ENCODE measurements at regions not wholly inside any gene's neighbourhood (a gene's known extent, or its start where the extent isn't known, plus 50 kb on each side); places are given as distances from the start of the nearest gene placed in this dataset.

GRCh38 chr13:47418206-47418920 is 521.5 kb upstream of the HTR2A start:
- no peak for DNase-seq

DNA sequence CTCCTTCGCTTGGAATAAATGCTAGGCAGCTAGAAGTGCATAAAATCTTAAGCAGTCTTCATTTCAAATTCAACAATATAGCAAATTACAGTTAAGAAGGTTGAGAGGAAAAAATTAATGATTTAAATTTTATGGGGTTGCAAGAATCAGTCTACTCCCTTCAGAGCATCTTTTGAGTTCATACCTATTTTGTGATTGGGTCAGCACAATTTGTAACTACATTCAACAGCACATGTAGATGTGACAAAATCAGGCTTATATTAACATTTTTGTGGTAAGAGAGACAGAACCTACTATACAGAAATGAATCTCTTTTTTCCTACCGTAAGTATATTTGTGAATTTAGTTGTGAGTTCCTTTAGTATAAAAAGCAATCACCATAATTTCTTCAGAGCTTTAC is 520.6 kb upstream of the HTR2A start:
- DNase-seq, result no peak

DNA sequence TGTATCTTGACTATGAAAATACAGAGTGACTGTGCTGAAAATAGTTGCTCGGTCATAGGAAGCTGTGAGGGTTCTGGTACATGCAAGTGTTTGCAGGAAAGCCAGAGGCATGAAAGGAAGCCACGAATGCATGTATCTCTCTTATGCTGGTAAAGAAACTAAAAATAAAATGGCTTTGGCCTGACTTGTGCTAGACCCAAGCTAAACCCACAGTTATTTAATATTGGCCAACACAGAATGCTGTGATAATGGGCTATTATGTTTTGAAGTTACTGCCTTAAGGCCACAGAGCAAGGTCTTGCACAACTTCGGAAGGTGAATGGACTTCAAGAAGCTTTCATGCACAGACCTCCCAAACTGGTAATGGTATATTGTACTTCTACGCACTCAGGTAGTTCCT is 518.2 kb upstream of the HTR2A start:
- no peak for DNase-seq

DNA sequence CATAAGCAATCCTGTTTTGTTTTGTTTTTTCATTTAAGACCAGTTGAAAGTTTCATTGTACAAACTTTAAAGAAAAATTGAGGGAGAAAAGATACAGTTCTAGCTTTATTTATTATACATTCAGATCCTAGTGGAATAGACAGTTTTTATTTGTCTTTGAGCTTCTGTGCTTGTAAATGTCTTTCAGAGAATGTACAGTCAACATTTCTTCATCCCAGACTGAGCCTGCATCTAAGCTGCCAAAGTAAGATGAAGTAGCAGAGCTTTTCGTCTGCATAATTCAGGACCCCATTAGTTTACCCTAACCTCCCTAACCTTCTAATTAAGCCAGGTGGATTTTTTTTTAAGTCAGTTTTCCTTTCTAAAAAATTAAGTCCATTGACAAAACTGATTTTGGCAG is 516.7 kb upstream of the HTR2A start:
- DNase-seq, result no peak

GRCh38 chr13:47413112-47413511 is 516.3 kb upstream of the HTR2A start:
- DNase-seq, result no peak

GRCh38 chr13:47409778-47410177 is 512.9 kb upstream of the HTR2A start:
- DNase-seq, result no peak

DNA sequence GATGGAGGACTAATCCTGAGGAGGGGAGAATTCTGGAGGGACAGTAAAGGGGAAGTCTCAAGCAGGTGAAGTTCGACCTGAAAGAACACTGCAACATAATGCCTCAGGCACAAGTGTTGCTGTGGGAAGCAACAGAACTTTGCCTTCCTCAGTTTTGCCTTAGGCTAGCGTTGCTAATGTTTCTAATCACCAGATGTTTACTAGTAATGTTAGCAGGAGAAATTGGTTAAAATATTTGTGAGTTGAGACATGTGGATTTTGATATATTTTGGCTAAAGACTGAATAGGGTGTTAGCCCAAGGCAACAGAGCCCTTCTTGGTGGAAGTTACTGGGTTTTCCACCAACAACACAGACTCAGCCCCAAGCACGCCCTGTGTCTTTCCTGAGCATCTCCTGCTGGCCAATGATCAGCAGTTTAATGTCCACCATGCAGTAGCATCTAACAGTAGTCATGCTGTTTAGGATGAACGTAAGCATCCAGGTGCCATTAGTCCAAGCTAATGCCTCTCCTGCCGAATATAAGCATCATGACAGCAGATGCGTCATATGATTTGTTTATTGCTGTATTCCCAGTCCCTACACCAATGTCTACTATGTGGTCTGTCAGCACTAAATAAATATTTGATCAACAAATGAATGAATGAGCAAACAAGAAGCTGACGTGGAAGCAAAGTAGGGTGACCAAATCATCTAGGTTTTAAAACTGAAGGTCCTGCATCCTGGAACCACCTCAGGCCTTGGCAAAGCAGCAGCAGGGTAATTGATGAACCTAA is 511.9 kb upstream of the HTR2A start:
- no peak for DNase-seq

DNA sequence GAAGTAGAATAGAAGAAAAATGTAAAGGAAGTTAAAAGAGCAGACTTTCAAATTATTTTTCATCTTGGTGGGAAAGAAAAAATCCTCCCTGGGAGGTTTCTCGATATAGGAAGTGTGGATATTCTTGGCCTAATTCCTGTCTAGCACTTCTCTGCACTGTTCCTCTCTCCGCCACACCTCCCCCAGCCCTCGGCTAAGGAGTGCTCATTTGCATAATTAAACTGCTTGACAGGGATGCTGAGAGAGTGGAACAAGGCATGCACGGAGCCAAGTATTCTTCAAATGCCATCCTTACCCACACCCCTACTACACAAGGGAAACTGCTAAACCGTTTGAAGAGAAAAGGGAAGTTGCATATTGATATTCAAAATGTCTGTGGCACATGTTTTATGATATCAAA is 511.0 kb upstream of the HTR2A start:
- no peak for DNase-seq

DNA sequence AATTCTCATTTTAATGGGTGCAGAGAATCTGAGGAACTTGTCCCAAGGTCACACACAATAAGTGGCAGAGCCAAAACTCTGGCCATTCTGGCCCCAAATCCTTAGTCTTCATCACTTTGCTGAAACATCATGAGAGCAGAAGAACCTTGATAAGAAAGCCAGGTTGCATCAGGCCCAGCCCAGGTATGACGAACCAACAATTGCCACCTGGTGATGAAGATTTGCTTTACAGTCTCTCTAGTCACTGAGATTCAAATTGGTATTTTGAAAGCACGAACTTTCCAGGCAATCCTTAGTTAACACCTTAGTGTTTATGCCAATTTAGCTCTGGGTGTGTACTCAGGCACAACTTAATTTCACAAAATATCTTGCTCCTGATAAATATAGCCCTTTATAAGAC is 502.7 kb upstream of the HTR2A start:
- no peak for DNase-seq

- DNase-seq, result peak; percentile 48
These were observed 500.9 kb upstream of the HTR2A start for GRCh38 chr13:47397739-47398138.

GRCh38 chr13:47396915-47397314 is 500.1 kb upstream of the HTR2A start:
- DNase-seq, result no peak

- no peak for DNase-seq
These were observed 477.9 kb upstream of the HTR2A start for GRCh38 chr13:47374741-47375140.

DNA sequence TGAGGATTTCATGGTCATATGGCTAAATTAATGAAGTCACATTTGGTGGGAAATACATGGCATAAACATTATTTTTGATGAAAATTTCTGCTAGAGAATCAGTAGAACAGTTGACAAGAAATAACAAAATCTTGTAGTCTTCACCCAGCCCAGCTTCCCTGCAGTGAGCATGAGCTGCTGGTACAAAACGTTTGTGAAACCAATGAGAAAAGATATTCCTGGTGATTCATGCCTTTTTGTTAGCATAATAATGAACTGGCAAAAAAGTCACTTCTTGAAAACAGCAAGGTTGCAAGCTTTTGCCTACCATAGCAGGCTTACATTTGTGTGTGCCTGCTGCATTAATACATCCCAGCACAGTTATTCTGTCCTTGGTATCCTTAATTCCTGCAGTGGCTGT is 475.9 kb upstream of the HTR2A start:
- no peak for DNase-seq

DNA sequence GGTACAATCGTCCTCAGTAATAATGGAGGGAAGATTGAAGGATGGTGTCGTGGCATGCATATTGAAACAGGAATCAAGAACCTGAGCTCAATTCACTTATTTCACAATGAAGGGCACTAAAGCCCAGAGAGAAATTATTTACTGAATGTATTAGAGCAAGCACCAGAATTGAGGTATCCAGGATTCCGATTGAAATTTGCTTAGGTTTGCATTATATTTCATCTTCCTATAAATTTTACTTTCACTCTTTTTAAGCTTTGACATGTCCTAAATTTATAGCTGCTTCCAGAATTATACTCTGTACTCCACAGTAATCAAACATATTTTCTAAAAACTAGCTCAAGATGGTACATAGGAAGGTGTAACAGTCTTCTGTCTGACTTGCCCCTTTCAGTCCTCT is 454.9 kb upstream of the HTR2A start:
- no peak for DNase-seq

DNA sequence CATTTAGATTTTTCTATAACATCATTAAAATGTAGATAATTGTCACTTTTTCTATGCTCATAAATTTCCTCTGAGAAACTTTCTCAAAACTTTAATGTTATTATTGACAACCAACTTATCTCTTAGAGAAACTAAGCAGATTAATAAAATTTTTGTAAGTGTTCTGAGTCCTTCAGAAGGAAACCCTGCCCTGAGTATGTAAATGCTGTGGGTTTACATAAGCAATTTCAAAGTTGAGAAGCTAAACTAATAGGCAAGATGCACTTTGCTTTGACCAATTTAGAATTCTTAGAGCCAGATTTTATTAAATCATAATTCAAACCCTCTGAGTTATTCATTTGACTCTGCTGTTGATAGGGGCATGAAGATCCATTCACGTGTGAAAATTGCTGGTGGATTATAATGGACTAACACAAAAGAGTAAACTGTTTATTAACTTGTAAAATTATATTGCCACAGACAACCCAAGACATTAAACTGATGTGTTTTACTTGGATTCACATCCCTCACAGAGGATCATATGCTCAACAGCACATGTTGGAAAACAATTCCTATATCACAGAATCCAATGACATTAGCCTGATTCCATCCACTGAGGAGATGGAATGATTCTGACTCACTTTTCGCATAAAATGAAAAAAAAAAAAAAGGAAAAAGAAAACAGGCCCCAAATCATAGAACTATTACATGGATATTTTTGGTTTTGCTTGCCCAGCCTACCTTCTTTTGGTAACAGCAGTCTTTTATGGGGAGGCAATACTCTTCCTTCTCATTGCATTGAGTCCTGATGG is 453.7 kb upstream of the HTR2A start:
- no peak for DNase-seq

DNA sequence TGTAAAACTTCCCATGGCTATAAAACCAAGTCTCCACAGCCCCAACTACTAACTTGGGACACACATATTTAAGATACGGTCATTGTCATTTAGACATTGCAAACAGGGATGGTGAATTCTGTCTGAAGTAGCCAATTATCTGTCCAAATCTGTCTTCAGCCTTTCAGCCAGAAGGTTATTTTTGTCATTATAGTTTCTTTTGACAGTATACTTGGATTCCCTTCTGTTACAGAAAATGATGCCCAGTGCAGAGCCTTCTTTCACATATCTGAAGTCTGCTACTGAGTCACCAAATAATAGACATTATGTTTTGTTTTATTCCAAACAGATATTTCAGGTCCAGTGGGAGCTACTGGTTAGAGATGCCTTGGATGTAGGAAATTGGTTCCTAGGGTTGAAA is 452.4 kb upstream of the HTR2A start:
- no peak for DNase-seq

GRCh38 chr13:47337781-47338507 is 441.1 kb upstream of the HTR2A start:
- DNase-seq, result peak; percentile 69

DNA sequence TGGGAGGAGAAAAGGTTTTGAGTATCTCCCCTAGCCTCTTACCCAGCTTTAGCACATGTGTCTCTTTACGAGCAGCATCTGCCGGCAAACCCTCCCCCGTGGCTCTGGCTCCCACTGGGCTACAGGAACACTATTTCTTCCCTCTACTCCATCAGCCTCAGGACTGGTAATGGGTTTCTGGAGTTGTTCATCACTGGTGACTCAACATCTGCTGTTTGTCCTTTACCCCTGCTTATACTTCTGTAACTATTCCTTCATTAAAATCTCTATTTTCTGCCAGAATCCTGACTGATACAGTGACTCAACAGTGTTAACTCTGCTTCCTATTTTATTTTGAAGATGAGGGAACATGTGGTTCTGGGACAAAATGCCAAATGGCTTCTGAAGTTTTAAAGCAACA is 437.3 kb upstream of the HTR2A start:
- DNase-seq, result peak; percentile 93

GRCh38 chr13:47332149-47332548 is 435.3 kb upstream of the HTR2A start:
- DNase-seq, result peak; percentile 58

- DNase-seq, result no peak
These were observed 433.2 kb upstream of the HTR2A start for GRCh38 chr13:47330031-47330430.

- DNase-seq, result no peak
These were observed 431.0 kb upstream of the HTR2A start for GRCh38 chr13:47327861-47328260.

- peak; percentile 72 for DNase-seq
These were observed 429.2 kb upstream of the HTR2A start for GRCh38 chr13:47326061-47326460.

- DNase-seq, result no peak
These were observed 420.5 kb upstream of the HTR2A start for GRCh38 chr13:47317356-47317755.
